SJCRH30 (cell line): ENCODE measurements at regions not wholly inside any gene's neighbourhood (a gene's known extent, or its start where the extent isn't known, plus 50 kb on each side); places are given as distances from the start of the nearest gene placed in this dataset.
"Not testable (repeated sequence)": the region's sequence is repeated elsewhere in the genome, so short reads cannot be mapped to it uniquely, and the experiment has no call there.

Experiments used
- DNase-seq, 2 experiments: peaks; one replicate each; pipeline ENCODE4 v3.0.0-alpha.2; 2015 to 2020
- H3K27ac ChIP-seq: fragments of 250-450 bp; sonication (Bioruptor Pico); 2 replicates; pipeline ENCODE4 v1.5.1; 2020; ENCODE audit warnings: mild to moderate bottlenecking, moderate library complexity
- H3K27me3 ChIP-seq: fragments of 250-450 bp; sonication (Bioruptor Pico); 2 replicates; pipeline ENCODE4 v1.5.1; 2020; ENCODE audit warnings: mild to moderate bottlenecking, moderate library complexity
- H3K36me3 ChIP-seq: fragments of 250-450 bp; sonication (Bioruptor Pico); 2 replicates; pipeline ENCODE4 v1.5.1; 2020; ENCODE audit warnings: mild to moderate bottlenecking, moderate library complexity
- H3K4me1 ChIP-seq: fragments of 250-450 bp; sonication (Bioruptor Pico); 2 replicates; pipeline ENCODE4 v1.5.1; 2020; ENCODE audit warnings: mild to moderate bottlenecking, moderate library complexity
- H3K4me3 ChIP-seq: fragments of 250-450 bp; sonication (Bioruptor Pico); 2 replicates; pipeline ENCODE4 v1.5.1; 2020; ENCODE audit warnings: mild to moderate bottlenecking, moderate library complexity
- H3K9me3 ChIP-seq: fragments of 250-450 bp; sonication (Bioruptor Pico); replicated peaks from 2 replicates; pipeline ENCODE4 v1.5.1; 2020; ENCODE audit warnings: mild to moderate bottlenecking, moderate library complexity

GRCh38 chr3:124140746-124141145 is 148.8 kb upstream of the ROPN1 start:
- Histone ChIP-seq H3K4me1 (peaks cover 13% of the 10 kb centered on the region), H3K4me3 (no peak overlapping the region), H3K9me3 (no peaks in the 10 kb centered on the region), H3K27ac (no peak overlapping the region), H3K36me3 (no peaks in the 10 kb centered on the region), H3K27me3 (no peaks in the 10 kb centered on the region)
- DNase-seq = no peak

- no peaks in the 10 kb centered on the region for H3K9me3 ChIP-seq
- peaks cover 13% of the 10 kb centered on the region for H3K4me1 ChIP-seq
- no peaks in the 10 kb centered on the region for H3K36me3 ChIP-seq
- DNase-seq = no peak
- no peak overlapping the region for H3K27ac ChIP-seq
- H3K4me3 ChIP-seq = no peak overlapping the region
- H3K27me3 ChIP-seq = no peaks in the 10 kb centered on the region
Measured at GRCh38 chr3:124142389-124142970, 150.6 kb upstream of the ROPN1 start.

GRCh38 chr3:124143047-124143446 is 151.1 kb upstream of the ROPN1 start:
- H3K27ac ChIP-seq = no peak overlapping the region
- H3K9me3 ChIP-seq = no peaks in the 10 kb centered on the region
- H3K27me3 ChIP-seq = no peaks in the 10 kb centered on the region
- no peak overlapping the region for H3K4me3 ChIP-seq
- peaks cover 13% of the 10 kb centered on the region for H3K4me1 ChIP-seq
- no peaks in the 10 kb centered on the region for H3K36me3 ChIP-seq
- no peak for DNase-seq

- Histone ChIP-seq H3K9me3 (no peaks in the 10 kb centered on the region), H3K4me1 (peaks cover 13% of the 10 kb centered on the region), H3K27ac (no peak overlapping the region), H3K4me3 (no peak overlapping the region), H3K36me3 (no peaks in the 10 kb centered on the region), H3K27me3 (no peaks in the 10 kb centered on the region)
- peak; percentile 60 to 81 for DNase-seq
Measured at GRCh38 chr3:124144035-124144814, 152.3 kb upstream of the ROPN1 start.

GRCh38 chr3:124147429-124147828 is 155.5 kb upstream of the ROPN1 start:
- Histone ChIP-seq H3K4me3 (no peak overlapping the region), H3K36me3 (no peaks in the 10 kb centered on the region), H3K27ac (no peak overlapping the region), H3K4me1 (peaks cover 13% of the 10 kb centered on the region), H3K9me3 (no peaks in the 10 kb centered on the region), H3K27me3 (no peaks in the 10 kb centered on the region)
- DNase-seq = no peak

- Histone ChIP-seq H3K4me1 (peaks cover 13% of the 10 kb centered on the region), H3K9me3 (no peaks in the 10 kb centered on the region), H3K27me3 (no peaks in the 10 kb centered on the region), H3K36me3 (no peaks in the 10 kb centered on the region), H3K27ac (no peak overlapping the region), H3K4me3 (no peak overlapping the region)
- DNase-seq = no peak
Measured at GRCh38 chr3:124147946-124148345, 156.0 kb upstream of the ROPN1 start.

GRCh38 chr3:124149081-124149480 is 157.2 kb upstream of the ROPN1 start:
- H3K4me1 ChIP-seq = peaks cover 6% of the 10 kb centered on the region

GRCh38 chr3:124149771-124150170 is 157.8 kb upstream of the ROPN1 start:
- no peak for DNase-seq
- H3K27me3 ChIP-seq = no peaks in the 10 kb centered on the region
- H3K4me3 ChIP-seq = no peak overlapping the region
- no peak overlapping the region for H3K27ac ChIP-seq
- H3K36me3 ChIP-seq = no peaks in the 10 kb centered on the region
- no peaks in the 10 kb centered on the region for H3K4me1 ChIP-seq
- H3K9me3 ChIP-seq = no peaks in the 10 kb centered on the region

More at GRCh38 chr3:124149081-124149480, 157.2 kb upstream of the ROPN1 start:
- Histone ChIP-seq H3K27me3 (no peaks in the 10 kb centered on the region), H3K36me3 (no peaks in the 10 kb centered on the region), H3K9me3 (no peaks in the 10 kb centered on the region), H3K4me3 (no peak overlapping the region), H3K27ac (no peak overlapping the region)
- DNase-seq = no peak

GRCh38 chr3:124152891-124153290 is 161.0 kb upstream of the ROPN1 start:
- not testable (repeated sequence) for H3K4me1 ChIP-seq, H3K27ac ChIP-seq, H3K4me3 ChIP-seq, H3K9me3 ChIP-seq, H3K36me3 ChIP-seq, H3K27me3 ChIP-seq, DNase-seq

- no peaks in the 10 kb centered on the region; the same call in 1 of the 2 replicates for H3K9me3 ChIP-seq
- H3K4me3 ChIP-seq = no peak overlapping the region
- H3K27me3 ChIP-seq = no peaks in the 10 kb centered on the region
- no peak for DNase-seq
- no peaks in the 10 kb centered on the region for H3K36me3 ChIP-seq
- no peak overlapping the region for H3K27ac ChIP-seq
- no peaks in the 10 kb centered on the region for H3K4me1 ChIP-seq
Measured at GRCh38 chr3:124156866-124157712, 165.2 kb upstream of the ROPN1 start.

- no peaks in the 10 kb centered on the region for H3K4me1 ChIP-seq
- no peaks in the 10 kb centered on the region for H3K27me3 ChIP-seq
- no peaks in the 10 kb centered on the region for H3K36me3 ChIP-seq
- H3K9me3 ChIP-seq = no peaks in the 10 kb centered on the region; the same call in 1 of the 2 replicates
- DNase-seq = no peak
- no peak overlapping the region for H3K4me3 ChIP-seq
- no peak overlapping the region for H3K27ac ChIP-seq
Measured at GRCh38 chr3:124157748-124158147, 165.8 kb upstream of the ROPN1 start.

GRCh38 chr3:124158168-124158881 is 166.4 kb upstream of the ROPN1 start:
- H3K4me1 ChIP-seq = no peaks in the 10 kb centered on the region
- no peak overlapping the region for H3K27ac ChIP-seq
- no peak overlapping the region for H3K4me3 ChIP-seq
- DNase-seq = no peak
- H3K9me3 ChIP-seq = no peaks in the 10 kb centered on the region; the same call in 1 of the 2 replicates
- H3K36me3 ChIP-seq = no peaks in the 10 kb centered on the region
- no peaks in the 10 kb centered on the region for H3K27me3 ChIP-seq

- Histone ChIP-seq H3K27ac (no peak overlapping the region), H3K4me3 (no peak overlapping the region), H3K4me1 (no peaks in the 10 kb centered on the region), H3K27me3 (no peaks in the 10 kb centered on the region), H3K9me3 (no peaks in the 10 kb centered on the region), H3K36me3 (no peaks in the 10 kb centered on the region)
- no peak for DNase-seq
Measured at GRCh38 chr3:124161448-124161847, 169.5 kb upstream of the ROPN1 start.

- Histone ChIP-seq H3K9me3 (no peaks in the 10 kb centered on the region), H3K4me1 (no peaks in the 10 kb centered on the region), H3K27me3 (no peaks in the 10 kb centered on the region), H3K36me3 (no peaks in the 10 kb centered on the region), H3K27ac (no peak overlapping the region), H3K4me3 (no peak overlapping the region)
- no peak for DNase-seq
Measured at GRCh38 chr3:124163689-124164088, 171.8 kb upstream of the ROPN1 start.
